HL-60 (cell line): ENCODE measurements at regions not wholly inside any gene's neighbourhood (a gene's known extent, or its start where the extent isn't known, plus 50 kb on each side); places are given as distances from the start of the nearest gene placed in this dataset.

Source experiments
- DNase-seq, 2 experiments: peaks; one replicate each; pipeline ENCODE4 v3.0.0-alpha.2; 2010 to 2020; ENCODE audit warnings: low read depth in 1 of 2, low spot score in 1 of 2
- H3K27ac ChIP-seq: fragments of 250-450 bp; sonication (Bioruptor Pico); replicated peaks from 2 replicates; pipeline ENCODE4 v1.5.1; 2020; ENCODE audit warnings: mild to moderate bottlenecking, moderate library complexity
- H3K27me3 ChIP-seq: fragments of 250-450 bp; sonication (Bioruptor Pico); 2 replicates; pipeline ENCODE4 v1.5.1; 2021; ENCODE audit warnings: mild to moderate bottlenecking, moderate library complexity; ENCODE audit not compliant: insufficient read depth, poor library complexity, severe bottlenecking
- H3K4me3 ChIP-seq: replicated peaks from 2 replicates; pipeline ENCODE4 v1.5.1; 2011; ENCODE audit warnings: mild to moderate bottlenecking, control low read depth, low read length; ENCODE audit not compliant: insufficient read depth
- GABPA ChIP-seq: IDR thresholded peaks from 2 replicates; pipeline ENCODE4 v1.6.1; 2012; ENCODE audit warnings: low read depth
- POLR2AphosphoS5 ChIP-seq: IDR thresholded peaks from 2 replicates; pipeline ENCODE4 v1.6.1; 2012; ENCODE audit warnings: low read depth
- SPI1 ChIP-seq: IDR thresholded peaks from 2 replicates; pipeline ENCODE4 v1.6.1; 2012; ENCODE audit warnings: low read depth, mild to moderate bottlenecking, borderline replicate concordance
- TF ChIP-seq, protein P1 (sequence below): IDR thresholded peaks from 2 replicates; pipeline ENCODE4 v1.6.1; 2012; ENCODE audit warnings: low read depth; ENCODE audit not compliant: insufficient replicate concordance
- TF ChIP-seq, protein P2 (sequence below): IDR thresholded peaks from one replicate; pipeline ENCODE4 v1.5.1; 2011; ENCODE audit warnings: low read length, control low read depth, inconsistent platforms; ENCODE audit not compliant: insufficient read depth

DNA sequence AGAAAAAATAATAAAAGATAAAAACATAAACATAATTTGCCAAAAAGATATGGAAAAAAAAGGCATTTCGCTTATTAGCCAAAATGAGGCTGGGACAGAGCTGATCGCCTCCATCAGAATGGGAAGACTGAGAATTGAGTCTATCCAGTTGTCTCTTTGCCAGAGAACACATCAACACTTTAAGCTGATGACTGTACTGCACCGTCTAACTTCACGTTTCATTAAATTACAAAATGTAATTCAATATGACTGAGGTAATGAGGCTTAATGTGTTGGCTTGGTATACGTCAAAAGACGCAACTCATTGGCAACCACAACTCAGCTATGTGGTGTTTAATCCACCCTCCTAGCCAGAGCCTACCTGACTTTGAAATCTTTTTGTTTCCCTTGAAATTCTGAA, 462.7 kb upstream of the CD180 start:
- Histone ChIP-seq H3K27me3 (no peaks in the 10 kb centered on the region), H3K4me3 (no peak overlapping the region), H3K27ac (no peak overlapping the region)
- no peak for DNase-seq
- TF ChIP-seq, protein P1, sequence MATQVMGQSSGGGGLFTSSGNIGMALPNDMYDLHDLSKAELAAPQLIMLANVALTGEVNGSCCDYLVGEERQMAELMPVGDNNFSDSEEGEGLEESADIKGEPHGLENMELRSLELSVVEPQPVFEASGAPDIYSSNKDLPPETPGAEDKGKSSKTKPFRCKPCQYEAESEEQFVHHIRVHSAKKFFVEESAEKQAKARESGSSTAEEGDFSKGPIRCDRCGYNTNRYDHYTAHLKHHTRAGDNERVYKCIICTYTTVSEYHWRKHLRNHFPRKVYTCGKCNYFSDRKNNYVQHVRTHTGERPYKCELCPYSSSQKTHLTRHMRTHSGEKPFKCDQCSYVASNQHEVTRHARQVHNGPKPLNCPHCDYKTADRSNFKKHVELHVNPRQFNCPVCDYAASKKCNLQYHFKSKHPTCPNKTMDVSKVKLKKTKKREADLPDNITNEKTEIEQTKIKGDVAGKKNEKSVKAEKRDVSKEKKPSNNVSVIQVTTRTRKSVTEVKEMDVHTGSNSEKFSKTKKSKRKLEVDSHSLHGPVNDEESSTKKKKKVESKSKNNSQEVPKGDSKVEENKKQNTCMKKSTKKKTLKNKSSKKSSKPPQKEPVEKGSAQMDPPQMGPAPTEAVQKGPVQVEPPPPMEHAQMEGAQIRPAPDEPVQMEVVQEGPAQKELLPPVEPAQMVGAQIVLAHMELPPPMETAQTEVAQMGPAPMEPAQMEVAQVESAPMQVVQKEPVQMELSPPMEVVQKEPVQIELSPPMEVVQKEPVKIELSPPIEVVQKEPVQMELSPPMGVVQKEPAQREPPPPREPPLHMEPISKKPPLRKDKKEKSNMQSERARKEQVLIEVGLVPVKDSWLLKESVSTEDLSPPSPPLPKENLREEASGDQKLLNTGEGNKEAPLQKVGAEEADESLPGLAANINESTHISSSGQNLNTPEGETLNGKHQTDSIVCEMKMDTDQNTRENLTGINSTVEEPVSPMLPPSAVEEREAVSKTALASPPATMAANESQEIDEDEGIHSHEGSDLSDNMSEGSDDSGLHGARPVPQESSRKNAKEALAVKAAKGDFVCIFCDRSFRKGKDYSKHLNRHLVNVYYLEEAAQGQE = no peak
- no peak for TF ChIP-seq POLR2AphosphoS5

DNA sequence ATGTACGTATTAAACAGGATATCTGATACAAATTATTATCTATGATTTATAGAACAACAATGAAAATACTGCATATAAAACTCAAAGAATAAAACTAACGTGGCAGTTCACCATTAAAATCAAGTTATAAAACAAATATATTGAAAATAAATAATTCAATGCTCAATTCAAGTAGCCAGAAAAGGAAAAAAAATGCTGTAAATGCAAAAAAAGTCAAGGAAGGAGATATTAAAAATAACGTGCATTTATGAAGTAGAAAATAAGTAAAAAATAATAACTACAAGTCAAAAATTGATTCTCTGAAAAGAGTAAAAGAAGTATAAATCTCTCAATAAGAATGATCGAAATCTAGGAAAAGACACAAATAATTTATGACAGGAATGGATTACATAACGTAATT, 460.5 kb upstream of the CD180 start:
- no peak overlapping the region for H3K4me3 ChIP-seq
- TF ChIP-seq, protein P1 = no peak
- TF ChIP-seq POLR2AphosphoS5 (no peak), SPI1 (no peak), GABPA (no peak)
- TF ChIP-seq, protein P2, sequence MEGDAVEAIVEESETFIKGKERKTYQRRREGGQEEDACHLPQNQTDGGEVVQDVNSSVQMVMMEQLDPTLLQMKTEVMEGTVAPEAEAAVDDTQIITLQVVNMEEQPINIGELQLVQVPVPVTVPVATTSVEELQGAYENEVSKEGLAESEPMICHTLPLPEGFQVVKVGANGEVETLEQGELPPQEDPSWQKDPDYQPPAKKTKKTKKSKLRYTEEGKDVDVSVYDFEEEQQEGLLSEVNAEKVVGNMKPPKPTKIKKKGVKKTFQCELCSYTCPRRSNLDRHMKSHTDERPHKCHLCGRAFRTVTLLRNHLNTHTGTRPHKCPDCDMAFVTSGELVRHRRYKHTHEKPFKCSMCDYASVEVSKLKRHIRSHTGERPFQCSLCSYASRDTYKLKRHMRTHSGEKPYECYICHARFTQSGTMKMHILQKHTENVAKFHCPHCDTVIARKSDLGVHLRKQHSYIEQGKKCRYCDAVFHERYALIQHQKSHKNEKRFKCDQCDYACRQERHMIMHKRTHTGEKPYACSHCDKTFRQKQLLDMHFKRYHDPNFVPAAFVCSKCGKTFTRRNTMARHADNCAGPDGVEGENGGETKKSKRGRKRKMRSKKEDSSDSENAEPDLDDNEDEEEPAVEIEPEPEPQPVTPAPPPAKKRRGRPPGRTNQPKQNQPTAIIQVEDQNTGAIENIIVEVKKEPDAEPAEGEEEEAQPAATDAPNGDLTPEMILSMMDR = no peak
- no peaks in the 10 kb centered on the region for H3K27me3 ChIP-seq
- no peak for DNase-seq
- H3K27ac ChIP-seq = no peak overlapping the region

DNA sequence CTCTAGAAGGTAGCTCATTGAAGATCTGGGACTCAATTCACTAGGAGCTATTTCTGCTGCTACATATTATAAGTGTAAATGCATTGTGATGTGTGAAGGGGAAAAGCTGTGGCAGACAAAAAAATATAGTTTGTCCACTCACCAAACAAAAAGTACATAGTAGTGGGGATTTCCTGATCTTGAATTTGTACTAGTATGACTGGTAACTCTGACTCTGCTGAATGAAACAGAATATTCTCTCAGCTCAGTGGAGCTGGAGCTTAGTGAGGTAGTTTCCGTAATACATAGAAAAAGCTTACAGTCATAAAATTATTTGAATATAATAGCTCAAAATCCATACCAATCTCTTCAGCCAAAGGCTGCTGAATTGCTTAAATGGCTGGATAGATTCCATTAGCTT, 455.6 kb upstream of the CD180 start:
- H3K27me3 ChIP-seq = no peaks in the 10 kb centered on the region
- no peak for TF ChIP-seq SPI1
- no peak overlapping the region for H3K4me3 ChIP-seq
- no peak for DNase-seq
- H3K27ac ChIP-seq = no peak overlapping the region

DNA sequence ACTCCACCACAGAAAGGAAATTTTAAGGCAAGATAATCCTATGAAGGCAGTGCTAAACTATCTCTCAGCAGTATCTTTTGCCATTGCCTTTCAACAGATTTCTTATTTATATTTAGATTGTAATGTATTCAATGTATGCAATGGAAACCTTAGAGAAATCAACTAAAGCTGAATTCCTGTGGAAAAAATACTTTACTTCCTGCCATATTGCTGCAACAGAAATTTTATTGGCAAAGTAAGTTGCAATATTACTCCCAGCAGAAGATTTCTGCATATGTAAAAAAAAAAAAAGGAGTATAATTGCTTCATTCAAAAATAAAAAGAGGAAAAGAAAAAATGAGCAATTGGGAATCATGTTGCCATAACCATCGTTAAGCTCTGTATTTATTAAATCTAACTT, 454.6 kb upstream of the CD180 start:
- TF ChIP-seq, protein P1 = no peak
- TF ChIP-seq, protein P2 = no peak
- TF ChIP-seq SPI1 (no peak), POLR2AphosphoS5 (no peak), GABPA (no peak)
- no peaks in the 10 kb centered on the region for H3K27me3 ChIP-seq
- DNase-seq = no peak
- no peak overlapping the region for H3K27ac ChIP-seq
- no peak overlapping the region for H3K4me3 ChIP-seq
